Endodermal cell (in vitro differentiated cells): ENCODE measurements at regions not wholly inside any gene's neighbourhood (a gene's known extent, or its start where the extent isn't known, plus 50 kb on each side); places are given as distances from the start of the nearest gene placed in this dataset.

Source experiments
- DNase-seq: peaks from one replicate; pipeline ENCODE4 v3.0.0-alpha.2; 2017
- H3K27ac ChIP-seq: 2 replicates; pipeline ENCODE4 v1.5.1; 2013; ENCODE audit warnings: mild to moderate bottlenecking, low read depth, low read length, moderate library complexity
- H3K27me3 ChIP-seq: 2 replicates; pipeline ENCODE4 v1.6.1; 2013; ENCODE audit warnings: mild to moderate bottlenecking, low read length, moderate library complexity; ENCODE audit not compliant: insufficient read depth, control insufficient read depth, poor library complexity, severe bottlenecking
- H3K36me3 ChIP-seq: 2 replicates; pipeline ENCODE4 v1.7.0; 2013; ENCODE audit warnings: mild to moderate bottlenecking, low read length, moderate library complexity; ENCODE audit not compliant: control insufficient read depth, insufficient read depth
- H3K4me1 ChIP-seq: one replicate; pipeline ENCODE4 v1.7.0; 2013; ENCODE audit warnings: low read length; ENCODE audit not compliant: control insufficient read depth, insufficient read depth
- H3K4me3 ChIP-seq: 2 replicates; pipeline ENCODE4 v1.5.1; 2013; ENCODE audit warnings: mild to moderate bottlenecking, low read length, moderate library complexity
- H3K9ac ChIP-seq: 2 replicates; pipeline ENCODE4 v1.6.1; 2013; ENCODE audit warnings: mild to moderate bottlenecking, low read length, moderate library complexity; ENCODE audit not compliant: poor library complexity, severe bottlenecking; ENCODE audit errors: extremely low read depth
- H3K9me3 ChIP-seq: 2 replicates; pipeline ENCODE4 v1.6.1; 2013; ENCODE audit warnings: mild to moderate bottlenecking, low read length, moderate library complexity; ENCODE audit not compliant: control insufficient read depth
- H3K27ac Mint-ChIP-seq: 2 replicates; pipeline ENCODE4 v1.8.0; 2020; ENCODE audit warnings: mixed read lengths
- H3K27me3 Mint-ChIP-seq: 2 replicates; pipeline ENCODE4 v1.8.0; 2021; ENCODE audit warnings: mild to moderate bottlenecking, mixed read lengths; ENCODE audit not compliant: insufficient read depth
- H3K36me3 Mint-ChIP-seq: 2 replicates; pipeline ENCODE4 v1.8.0; 2020; ENCODE audit warnings: low read depth, mixed read lengths
- H3K4me1 Mint-ChIP-seq: 2 replicates; pipeline ENCODE4 v1.8.0; 2020; ENCODE audit warnings: mixed read lengths
- H3K4me3 Mint-ChIP-seq: 2 replicates; pipeline ENCODE4 v1.8.0; 2020; ENCODE audit warnings: mild to moderate bottlenecking, moderate library complexity, mixed read lengths
- H3K9me3 Mint-ChIP-seq: 2 replicates; pipeline ENCODE4 v1.8.0; 2020; ENCODE audit warnings: mild to moderate bottlenecking, mixed read lengths
- CTCF ChIP-seq: fragments of 200-600 bp; sonication (generic); conservative IDR thresholded peaks from 2 replicates; pipeline ENCODE4 v1.5.0; 2021; ENCODE audit warnings: antibody characterized with exemption, mild to moderate bottlenecking
- WGBS, 2 experiments: methylation state at CpG; one replicate each; pipeline versions ENCODE4 v1.1.5 to v1.1.7; 2013; ENCODE audit warnings: missing lambda C conversion rate in 2 of 2, mixed read lengths in 1 of 2; ENCODE audit not compliant: insufficient coverage in 1 of 2, insufficient read length in 1 of 2; 5-methylcytosine and 5-hydroxymethylcytosine counted together

DNA sequence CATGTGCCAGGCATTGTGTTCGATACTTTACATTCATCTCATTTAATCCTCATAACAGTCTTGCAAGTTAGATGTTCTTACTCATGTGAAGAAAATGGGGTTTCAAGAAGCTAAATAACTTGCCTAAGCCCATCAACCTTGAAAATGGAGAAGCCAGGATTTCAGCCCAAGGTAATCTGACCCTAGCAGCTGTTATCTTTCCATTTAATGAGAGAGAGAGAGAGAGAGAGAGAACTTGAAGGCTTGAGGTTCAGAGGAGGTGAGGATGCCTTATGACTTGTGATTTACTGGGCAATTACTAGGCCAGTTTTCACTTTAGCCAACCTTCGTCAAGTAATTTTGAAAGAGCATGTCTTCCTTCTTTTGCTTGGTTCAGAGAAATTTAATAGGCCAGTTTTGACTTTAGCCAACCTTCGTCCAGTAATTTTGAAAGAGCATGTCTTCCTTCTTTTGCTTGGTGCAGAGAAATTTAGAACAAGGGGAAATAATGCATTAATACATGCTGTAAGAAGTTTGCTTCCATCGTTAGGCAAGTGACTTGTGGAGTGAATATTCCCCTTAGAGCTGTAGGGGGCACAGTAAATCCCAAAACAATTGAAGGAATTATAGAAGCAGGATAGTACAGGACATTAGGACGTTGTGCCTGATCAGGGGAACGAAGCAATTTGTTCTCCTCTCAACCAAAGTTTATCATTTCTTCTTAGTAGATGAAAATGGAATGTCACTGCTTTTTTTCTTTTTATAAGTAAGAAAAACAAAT is 143.0 kb upstream of the BMPER start:
- Histone ChIP-seq H3K9ac (no peak overlapping the region), H3K4me3 (peak overlapping the region; percentile 6), H3K27ac (no peak overlapping the region), H3K9me3 (no peaks in the 10 kb centered on the region), H3K27me3 (no peaks in the 10 kb centered on the region), H3K4me1 (peaks cover 20% of the 10 kb centered on the region), H3K36me3 (no peaks in the 10 kb centered on the region)
- WGBS, 2 experiments, result 72 to 73% methylated on average over 5 to 6 of the region's 6 CpGs
- H3K4me3 Mint-ChIP-seq, result no peak overlapping the region
- no peak for DNase-seq
- no peaks in the 10 kb centered on the region for H3K9me3 Mint-ChIP-seq
- peak; percentile 45 for TF ChIP-seq CTCF
- peaks cover 62% of the 10 kb centered on the region for H3K4me1 Mint-ChIP-seq
- H3K27ac Mint-ChIP-seq, result peak overlapping the region; percentile 93
- no peaks in the 10 kb centered on the region for H3K27me3 Mint-ChIP-seq
- no peaks in the 10 kb centered on the region for H3K36me3 Mint-ChIP-seq

GRCh38 chr7:33762911-33763306 is 142.4 kb upstream of the BMPER start:
- H3K4me3 Mint-ChIP-seq, result no peak overlapping the region

GRCh38 chr7:33764752-33765451 is 140.4 kb upstream of the BMPER start:
- H3K4me1 ChIP-seq, result peaks cover 20% of the 10 kb centered on the region
- Mint-ChIP-seq H3K36me3 (no peaks in the 10 kb centered on the region), H3K4me3 (no peak overlapping the region), H3K9me3 (no peaks in the 10 kb centered on the region), H3K27me3 (peaks cover 2% of the 10 kb centered on the region), H3K4me1 (peaks cover 57% of the 10 kb centered on the region), H3K27ac (peak overlapping the region; percentile 49)
- H3K27me3 ChIP-seq, result no peaks in the 10 kb centered on the region
- no peak for DNase-seq
- TF ChIP-seq CTCF, result no peak
- 36 to 73% methylated on average over 5 to 7 of the region's 7 CpGs for WGBS, 2 experiments
- no peak overlapping the region for H3K4me3 ChIP-seq
- no peak overlapping the region for H3K9ac ChIP-seq
- no peak overlapping the region for H3K27ac ChIP-seq
- no peaks in the 10 kb centered on the region for H3K36me3 ChIP-seq
- H3K9me3 ChIP-seq, result no peaks in the 10 kb centered on the region

More at GRCh38 chr7:33762911-33763306, 142.4 kb upstream of the BMPER start:
- H3K4me1 ChIP-seq, result peaks cover 20% of the 10 kb centered on the region
- H3K9me3 ChIP-seq, result no peaks in the 10 kb centered on the region
- no peaks in the 10 kb centered on the region for H3K36me3 ChIP-seq
- WGBS, 2 experiments, result 88 to 89% methylated on average over 2 to 3 of the region's 3 CpGs
- no peak overlapping the region for H3K9ac ChIP-seq
- no peak overlapping the region for H3K27ac ChIP-seq
- Mint-ChIP-seq H3K4me1 (peaks cover 61% of the 10 kb centered on the region), H3K27me3 (no peaks in the 10 kb centered on the region), H3K27ac (peak overlapping the region; percentile 93), H3K36me3 (no peaks in the 10 kb centered on the region), H3K9me3 (no peaks in the 10 kb centered on the region)
- no peak for DNase-seq
- H3K4me3 ChIP-seq, result peak overlapping the region; percentile 6
- no peak for TF ChIP-seq CTCF
- no peaks in the 10 kb centered on the region for H3K27me3 ChIP-seq
